Upper lobe of left lung (tissue), 6 donors: ENCODE measurements at regions not wholly inside any gene's neighbourhood (a gene's known extent, or its start where the extent isn't known, plus 50 kb on each side); places are given as distances from the start of the nearest gene placed in this dataset.
A peak's percentile ranks its signal among the peaks of the same experiment; 100 is the strongest.
"Not testable (repeated sequence)": the region's sequence is repeated elsewhere in the genome, so short reads cannot be mapped to it uniquely, and the experiment has no call there.

Source experiments
- ATAC-seq, 2 donors: fragments of 200-7000 bp; cut with Tn5 transposase; one replicate each; pipeline ENCODE4 v1.9.1; 2022; ENCODE audit warnings: mild to moderate bottlenecking in 2 of 2, moderate library complexity in 2 of 2; ENCODE audit not compliant: low FRiP score in 2 of 2
- DNase-seq, 2 donors: peaks; one replicate each; pipeline ENCODE4 v3.0.0-alpha.2; 2019 to 2020
- H3K27ac ChIP-seq, 4 donors: fragments of 200-600 bp; sonication (generic); one replicate each; pipeline ENCODE4 v1.5.1; 2016 to 2019
- H3K27me3 ChIP-seq, 4 donors: fragments of 200-600 bp; sonication (generic); one replicate each; pipeline ENCODE4 v1.5.1; 2017 to 2019
- H3K36me3 ChIP-seq, 4 donors: fragments of 200-600 bp; sonication (generic); one replicate each; pipeline ENCODE4 v1.5.1; 2016 to 2019
- H3K4me1 ChIP-seq, 4 donors: fragments of 200-600 bp; sonication (generic); one replicate each; pipeline ENCODE4 v1.5.1; 2018 to 2019
- H3K4me3 ChIP-seq, 4 donors: fragments of 200-600 bp; sonication (generic); one replicate each; pipeline ENCODE4 v1.5.1; 2017 to 2019; ENCODE audit warnings: mild to moderate bottlenecking in 2 of 4, moderate library complexity in 1 of 4
- H3K9me3 ChIP-seq, 4 donors: fragments of 200-600 bp; sonication (generic); one replicate each; pipeline ENCODE4 v1.5.1; 2018 to 2019
- POLR2A ChIP-seq, 4 donors: fragments of 450-650 bp; IDR thresholded peaks; one replicate each; pipeline ENCODE4 v1.5.1; 2016 to 2017; ENCODE audit warnings: antibody characterized with exemption in 4 of 4, mild to moderate bottlenecking in 2 of 4
- POLR2AphosphoS5 ChIP-seq, 2 donors: sonication (generic); formaldehyde crosslinking; IDR thresholded peaks; one replicate each; pipeline ENCODE4 v1.5.1; 2017; ENCODE audit warnings: antibody characterized with exemption in 2 of 2
- WGBS, 2 donors: methylation state at CpG; one replicate each; pipeline ENCODE4 v1.1.5; 2017 to 2018; 5-methylcytosine and 5-hydroxymethylcytosine counted together
- donor health status: DM: no; HTN: no; CAD: no; lungs with moderate emphysema.
- donor health status: DM: no; HTN: yes; CAD: no; lungs with severe emphysema.

- 61% methylated on average over 12 of the region's 12 CpGs for WGBS, 2 donors
- peak in 1 of 2 donors; percentile 41 for DNase-seq
- Histone ChIP-seq H3K36me3 (no peaks in the 10 kb centered on the region), H3K27ac (no peak overlapping the region), H3K4me3 (no peak overlapping the region), H3K9me3 (peaks cover 0 to 7% (median 1%) of the 10 kb centered on the region in 4 donors), H3K4me1 (no peaks in the 10 kb centered on the region), H3K27me3 (no peaks in the 10 kb centered on the region)
- ATAC-seq, result peak; percentile 41 to 59
- TF ChIP-seq POLR2A (IDR thresholded peaks at IDR 0.05) (no peak), POLR2AphosphoS5 (IDR thresholded peaks at IDR 0.05) (no peak)
Observed at GRCh38 chr22:11360632-11361031, 4167.4 kb upstream of the OR11H1 start.

GRCh38 chr22:11361496-11361895, 4166.5 kb upstream of the OR11H1 start:
- ATAC-seq, result peak; percentile 49 to 51
- not testable (repeated sequence) for H3K4me3 ChIP-seq, H3K27ac ChIP-seq, H3K9me3 ChIP-seq, H3K36me3 ChIP-seq, H3K4me1 ChIP-seq, DNase-seq, H3K27me3 ChIP-seq
- 72 to 77% methylated on average over 10 of the region's 10 CpGs for WGBS, 2 donors

GRCh38 chr22:11369612-11370307, 4158.2 kb upstream of the OR11H1 start:
- DNase-seq, H3K27me3 ChIP-seq, H3K4me1 ChIP-seq, H3K27ac ChIP-seq, H3K4me3 ChIP-seq, H3K36me3 ChIP-seq: not testable (repeated sequence)
- ATAC-seq, result peak; percentile 61 to 74
- H3K9me3 ChIP-seq, result peaks cover 0 to 16% (median 0%) of the 10 kb centered on the region in 4 donors
- 56 to 70% methylated on average over 1 to 2 of the region's 2 CpGs for WGBS, 2 donors

DNA sequence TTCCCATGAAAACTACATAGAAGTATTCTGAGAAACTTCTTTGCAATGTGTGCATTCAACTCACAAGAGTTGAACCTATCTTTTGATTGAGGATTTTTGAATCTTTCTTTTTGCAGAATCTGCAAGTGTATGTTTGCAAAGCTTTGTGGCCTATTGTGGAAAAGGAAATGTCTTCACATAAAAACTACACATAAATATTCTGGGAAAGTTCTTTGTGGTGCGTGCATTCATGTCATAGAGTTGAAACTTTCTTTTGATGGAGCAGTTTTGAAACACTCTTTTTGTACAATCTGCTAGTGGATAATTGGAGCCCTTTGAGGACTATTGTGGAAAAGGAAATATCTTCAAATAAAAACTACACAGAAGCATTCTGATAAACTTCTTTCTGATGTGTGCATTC, 4157.7 kb upstream of the OR11H1 start:
- peak; percentile 71 to 91 for ATAC-seq
- not testable (repeated sequence) for DNase-seq, H3K4me3 ChIP-seq, H3K27ac ChIP-seq, H3K27me3 ChIP-seq, H3K4me1 ChIP-seq, H3K36me3 ChIP-seq
- WGBS, 2 donors, result no CpG with 5 or more reads among the region's 1 CpG
- peaks cover 0 to 16% (median 0%) of the 10 kb centered on the region in 4 donors for H3K9me3 ChIP-seq
